GM19328 (cell line): ENCODE measurements at regions not wholly inside any gene's neighbourhood (a gene's known extent, or its start where the extent isn't known, plus 50 kb on each side); places are given as distances from the start of the nearest gene placed in this dataset.

Experiments
- ATAC-seq: cut with Tn5 transposase; IDR thresholded peaks from one replicate; pipeline ENCODE4 v1.9.1; 2021; ENCODE audit warnings: mild to moderate bottlenecking, moderate library complexity; ENCODE audit not compliant: unreplicated experiment

DNA sequence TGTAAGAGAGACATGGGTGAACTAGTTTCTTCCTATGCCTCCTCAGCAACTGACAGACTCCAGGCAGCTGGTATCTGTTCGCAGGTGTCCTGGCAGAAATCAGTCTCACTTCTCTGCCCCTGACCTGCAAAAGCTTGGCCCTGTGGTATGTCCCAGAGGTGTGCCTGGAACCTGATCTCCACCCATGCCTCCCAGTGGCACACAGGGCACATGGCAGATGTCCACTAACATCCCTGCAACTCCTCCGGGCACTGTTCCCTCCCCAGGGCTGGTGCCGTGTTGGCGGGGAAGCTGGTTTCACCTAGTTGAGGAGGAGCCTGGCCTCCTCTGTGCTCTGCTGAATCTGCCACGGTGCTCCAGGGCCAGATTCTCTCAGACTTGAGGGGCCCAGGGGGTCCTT lies 123.3 kb upstream of the GGTLC1 start:
- ATAC-seq: no peak

DNA sequence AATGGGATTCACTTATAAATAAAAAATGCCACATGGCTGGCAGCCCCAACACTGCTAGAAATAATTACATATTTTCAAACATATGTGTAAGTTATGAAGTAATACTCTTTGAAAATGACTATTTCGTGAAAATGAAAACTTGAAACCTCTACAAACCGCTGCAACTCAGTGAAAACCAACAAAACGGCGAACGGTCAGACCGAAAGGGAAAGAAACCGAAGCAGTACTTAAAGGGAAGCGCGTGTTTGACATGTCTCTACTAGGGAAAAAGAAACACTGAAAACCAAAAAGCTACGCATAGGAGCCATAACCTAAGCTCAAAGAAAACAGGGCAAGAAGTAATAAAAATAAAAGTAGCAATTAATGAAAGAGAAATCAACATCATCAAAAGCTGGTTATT lies 121.0 kb upstream of the GGTLC1 start:
- peak; percentile 42 for ATAC-seq

DNA sequence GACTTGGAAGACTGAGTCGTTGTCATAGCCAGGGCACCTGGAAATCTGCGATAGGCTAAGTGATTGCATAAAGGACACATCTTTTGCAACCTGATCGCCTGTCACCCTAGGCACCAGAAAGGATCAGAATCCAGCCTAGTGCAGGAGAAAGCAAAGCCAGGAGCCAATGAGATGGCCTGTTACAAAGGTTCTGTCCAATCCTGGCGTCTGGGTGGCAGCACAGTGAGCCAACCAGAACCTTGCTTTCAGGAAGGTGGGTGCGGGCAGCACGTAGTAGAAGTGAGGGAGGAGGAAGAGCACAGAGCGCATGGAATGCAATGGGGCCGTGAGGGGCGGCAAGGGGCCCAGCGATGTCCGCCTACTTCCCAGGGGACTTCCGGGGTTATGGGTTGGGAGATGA lies 120.4 kb upstream of the GGTLC1 start:
- ATAC-seq: peak; percentile 60

DNA sequence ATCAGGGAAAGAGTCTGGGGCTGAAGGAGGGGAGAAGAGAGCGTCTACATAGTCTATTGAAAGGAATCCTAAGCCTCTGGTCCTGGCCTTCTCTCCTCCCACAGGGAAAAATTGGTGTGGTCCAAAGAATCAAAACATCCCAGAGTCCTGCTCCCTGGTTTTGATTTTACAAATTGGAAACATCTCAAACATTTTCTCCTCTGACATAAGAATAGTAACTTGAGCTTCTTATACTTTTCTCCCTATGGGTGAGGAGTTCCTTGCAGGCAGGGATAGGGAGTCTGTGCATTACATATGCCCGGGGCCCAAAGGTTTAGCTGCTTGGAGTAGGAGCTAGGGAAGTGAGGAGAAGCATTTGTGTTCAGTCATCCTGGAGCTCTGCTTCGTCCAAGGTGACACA lies 120.0 kb upstream of the GGTLC1 start:
- ATAC-seq: no peak

DNA sequence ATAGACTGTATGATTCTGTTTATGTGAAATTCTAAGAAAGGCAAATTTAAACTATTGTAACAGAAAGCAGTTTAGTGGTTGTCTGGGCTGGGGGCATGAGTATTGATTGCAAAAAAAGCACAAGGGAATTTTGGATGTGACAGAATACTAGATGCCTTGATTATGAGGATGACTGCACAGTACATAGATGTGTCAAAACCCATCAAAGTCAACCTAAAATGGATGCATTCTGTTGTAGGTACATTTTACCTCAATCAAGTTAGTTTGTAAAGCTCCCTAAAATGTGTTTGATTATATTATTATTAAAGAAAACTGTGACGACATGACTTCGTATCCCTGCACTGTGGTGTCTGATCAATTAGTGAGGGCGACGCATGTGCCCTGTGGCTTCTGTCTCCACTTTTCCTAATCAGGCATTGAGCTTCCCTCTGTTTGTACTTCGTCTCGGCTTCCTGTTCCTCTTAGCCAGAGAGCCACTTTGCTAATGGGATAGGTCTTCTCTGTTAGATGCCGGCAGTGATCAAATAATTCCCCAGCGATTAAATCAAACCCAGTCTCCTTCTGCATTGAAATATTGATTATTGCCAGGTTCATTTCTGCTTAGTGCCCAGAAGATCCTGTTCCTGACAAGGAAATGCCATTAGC lies 118.3 kb upstream of the GGTLC1 start:
- no peak for ATAC-seq

DNA sequence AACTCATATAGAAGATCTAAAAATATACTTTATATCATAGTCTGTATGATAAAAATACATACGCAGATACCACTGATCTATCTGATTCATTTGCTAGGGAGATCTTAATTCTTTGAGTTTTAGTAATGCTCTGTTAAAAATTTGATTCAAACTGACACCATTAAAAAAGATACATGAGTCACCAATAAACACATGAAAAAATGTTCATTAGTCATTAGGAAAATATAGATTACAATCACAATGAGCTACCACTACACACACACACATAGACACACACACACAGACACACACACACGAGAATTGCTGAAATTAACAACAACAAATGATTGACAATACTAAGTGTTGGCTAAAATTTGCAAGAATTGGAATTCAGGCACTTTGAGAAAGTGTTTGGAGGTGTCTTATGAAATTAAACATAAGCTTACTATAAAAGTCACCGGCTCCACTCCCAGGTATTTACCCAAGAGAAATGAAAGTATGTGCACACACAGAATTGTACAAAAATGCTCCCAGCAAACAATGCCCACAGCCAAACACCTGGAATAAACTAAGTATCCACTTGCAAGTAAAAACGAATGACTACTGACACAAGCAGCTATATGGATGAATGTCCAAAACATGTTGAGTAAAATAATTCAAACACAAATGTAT lies 117.7 kb upstream of the GGTLC1 start:
- no peak for ATAC-seq

DNA sequence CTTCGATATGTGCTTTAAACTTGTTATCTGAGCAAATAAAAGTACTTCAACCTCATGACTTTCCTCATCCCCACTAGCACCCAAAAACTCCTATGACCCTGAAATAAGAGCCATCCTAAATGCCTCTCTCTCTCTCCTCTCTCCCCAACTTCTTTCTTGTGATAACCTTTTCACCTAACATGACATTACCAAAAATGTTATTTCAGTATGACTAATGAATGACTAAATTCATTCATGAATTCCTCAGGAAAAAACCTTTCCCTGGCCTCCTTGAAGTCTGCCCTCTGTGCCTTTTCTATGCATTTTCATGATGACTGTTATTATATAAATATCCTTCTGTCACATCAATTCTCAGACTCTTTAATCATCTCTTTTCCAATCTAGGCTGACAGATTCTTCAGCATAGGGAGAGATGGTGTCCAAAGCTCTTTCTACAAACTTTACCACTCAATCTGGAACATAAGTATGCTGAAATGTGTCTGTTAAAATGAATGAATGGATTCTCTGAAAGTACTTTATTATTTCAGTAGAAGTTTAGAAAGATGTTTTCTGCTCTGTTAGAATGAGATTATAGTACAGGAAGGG lies 114.3 kb upstream of the GGTLC1 start:
- no peak for ATAC-seq

DNA sequence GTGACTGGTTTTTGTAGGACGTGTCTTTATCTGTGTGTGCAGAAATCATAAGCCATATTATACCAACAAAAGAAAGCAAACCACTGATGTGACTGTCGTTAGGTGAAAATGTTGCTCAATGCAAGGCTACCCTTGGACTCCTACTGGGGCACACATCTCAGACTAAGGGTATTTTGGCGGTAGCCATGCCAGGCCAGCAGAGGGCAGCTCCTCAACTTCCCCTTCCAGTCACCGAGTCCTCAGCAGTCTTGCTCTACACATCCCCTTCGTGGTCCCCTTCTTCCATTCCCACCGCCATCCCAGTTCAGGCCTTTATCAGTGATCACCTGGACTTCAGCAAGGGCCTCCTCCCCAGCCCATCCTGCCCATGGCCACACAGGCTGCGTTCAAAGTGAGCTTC lies 113.7 kb upstream of the GGTLC1 start:
- ATAC-seq: no peak

DNA sequence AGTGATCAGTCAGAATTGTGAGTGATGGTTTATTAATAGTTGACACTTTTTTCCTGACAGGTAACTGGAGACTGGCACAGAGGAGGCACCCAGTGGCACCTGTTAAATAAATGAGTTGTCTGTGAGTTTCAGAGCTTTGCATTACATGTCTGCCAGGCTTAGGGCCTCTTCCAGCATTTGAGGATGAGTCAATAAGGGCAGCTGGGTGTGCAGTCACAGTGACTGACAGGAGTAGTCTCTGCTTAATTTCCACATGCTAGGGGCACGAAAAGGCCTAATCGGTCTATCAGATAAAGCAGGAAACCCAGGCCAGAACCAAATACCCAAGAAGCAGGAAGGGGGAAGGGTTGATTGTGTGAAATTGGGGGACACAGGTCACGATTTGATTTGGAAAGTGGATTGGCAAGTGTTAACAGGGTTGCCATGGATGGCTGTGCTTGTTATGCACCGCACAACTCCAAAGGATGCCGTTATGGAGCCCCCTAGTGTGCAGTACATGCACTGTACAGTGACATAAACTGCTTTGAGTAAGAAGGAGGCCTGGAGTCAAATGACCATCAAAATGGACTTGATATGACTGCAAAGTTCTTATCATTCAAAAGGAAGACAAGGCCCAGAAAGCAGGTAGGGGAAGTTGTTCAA lies 111.9 kb upstream of the GGTLC1 start:
- ATAC-seq: peak; percentile 62

DNA sequence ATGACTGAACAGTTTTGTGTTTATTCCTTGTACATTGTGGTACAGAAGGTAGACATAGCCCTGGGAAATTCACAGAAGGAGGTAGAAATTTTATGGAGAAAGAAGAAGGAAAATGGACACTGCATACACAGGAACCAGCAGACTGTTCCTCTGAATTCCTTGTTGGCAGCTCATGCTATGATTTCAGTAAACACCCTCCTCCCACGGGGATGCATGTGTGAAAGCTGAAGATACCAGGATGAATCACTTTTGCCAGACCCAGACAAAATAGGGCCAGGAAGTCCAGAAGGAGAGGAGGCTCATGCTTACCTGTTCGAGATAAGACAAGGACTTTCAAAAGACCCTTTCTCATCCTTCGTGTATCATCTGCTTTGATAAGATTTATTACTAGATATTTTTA lies 110.3 kb upstream of the GGTLC1 start:
- no peak for ATAC-seq

DNA sequence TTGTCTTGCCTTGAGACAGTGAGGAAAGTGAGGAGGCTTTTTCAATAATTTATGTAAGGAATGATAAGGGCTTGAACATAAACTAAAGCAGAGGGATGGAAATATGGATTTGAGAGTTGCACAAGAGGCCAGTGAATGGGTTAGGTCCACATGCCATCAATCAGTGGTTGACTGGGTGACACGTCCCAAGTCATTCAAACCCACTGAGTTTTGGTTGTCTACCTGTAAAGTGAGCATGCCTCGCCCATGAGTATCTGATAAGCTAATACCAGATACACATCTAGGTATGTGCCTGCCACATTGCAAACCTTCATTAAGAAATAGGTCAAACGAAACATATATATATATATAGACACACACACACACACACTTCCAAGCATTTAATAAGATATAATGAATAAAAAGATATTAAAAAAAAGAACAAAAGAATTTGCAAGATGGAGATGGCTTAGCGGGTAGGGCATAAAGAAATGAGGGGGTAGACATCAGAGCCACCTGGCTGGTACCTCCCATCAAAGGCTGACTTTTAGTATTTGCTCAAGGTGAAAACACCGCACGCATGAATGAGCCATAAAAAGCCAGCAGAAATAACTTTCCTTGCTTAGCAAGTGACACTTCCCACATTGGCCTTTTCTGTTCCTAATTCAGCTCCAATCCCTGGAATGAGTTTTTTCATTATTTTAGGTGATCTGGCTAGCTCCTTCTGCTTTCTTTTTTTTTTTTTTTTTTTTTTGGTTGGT lies 109.1 kb upstream of the GGTLC1 start:
- ATAC-seq: no peak

DNA sequence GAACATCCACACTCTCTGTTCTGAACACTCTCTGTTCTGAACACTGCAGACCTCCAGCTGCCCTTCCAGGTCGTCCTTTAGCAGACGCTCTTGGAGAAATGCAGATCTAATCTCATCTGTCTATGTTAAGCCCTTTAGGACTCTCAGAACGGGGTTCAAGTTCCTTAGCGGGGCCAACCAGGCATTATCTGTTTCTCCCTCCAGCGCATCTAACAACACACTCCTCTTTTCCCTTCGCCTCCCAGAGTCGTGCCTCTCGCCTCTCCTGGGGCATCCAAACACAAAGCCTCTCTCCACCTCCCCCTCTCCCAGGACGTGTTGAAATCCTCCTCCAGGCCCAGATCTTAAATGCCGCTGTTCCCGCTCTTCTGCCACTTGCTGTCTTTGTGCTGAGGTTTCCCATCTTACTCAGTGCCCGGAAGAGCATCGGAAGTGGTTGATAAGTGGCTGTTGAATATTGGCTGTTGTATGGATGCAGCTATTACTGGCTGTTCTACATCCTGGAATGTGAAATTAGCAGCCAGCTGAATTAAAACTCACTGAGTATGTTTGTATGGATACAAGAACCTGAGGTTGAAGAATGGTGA lies 108.4 kb upstream of the GGTLC1 start:
- ATAC-seq: no peak

DNA sequence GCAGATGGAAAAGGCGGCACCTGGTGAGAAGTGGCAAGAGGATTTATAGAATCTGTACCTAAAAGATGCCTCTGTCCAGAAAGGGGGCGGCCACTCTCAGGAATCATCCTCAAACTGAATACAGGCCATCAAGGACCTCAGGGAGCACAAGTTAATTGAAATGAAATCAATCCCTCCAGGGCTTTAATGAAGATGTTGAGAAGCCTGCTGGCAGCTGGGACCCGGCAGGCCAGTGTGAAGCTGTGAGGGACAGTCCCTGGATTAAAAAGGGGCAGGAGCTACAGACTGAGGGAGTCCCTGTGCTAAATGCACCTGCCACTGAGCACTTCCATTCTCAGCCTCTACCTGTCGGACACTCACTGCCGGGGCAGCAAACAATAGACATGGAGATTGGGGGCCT lies 107.7 kb upstream of the GGTLC1 start:
- no peak for ATAC-seq

DNA sequence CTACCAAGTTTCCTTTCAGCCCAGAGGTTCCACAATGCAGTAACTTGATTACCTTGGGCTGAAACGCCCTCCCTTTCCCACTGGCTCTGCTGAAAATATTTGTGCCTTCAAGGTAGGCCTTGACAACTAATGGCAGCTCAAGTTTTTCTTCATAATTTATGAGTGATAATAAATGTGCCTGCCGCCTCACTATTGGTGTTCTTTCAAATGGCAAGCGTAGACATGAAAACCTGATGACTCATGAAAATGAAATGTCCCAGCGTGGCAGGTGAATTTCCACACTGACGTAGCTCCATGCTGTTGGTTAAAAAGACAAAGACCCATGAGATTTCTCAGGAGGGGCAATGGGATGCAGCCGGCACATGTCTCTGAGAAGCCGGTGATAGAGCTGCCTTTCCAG lies 107.2 kb upstream of the GGTLC1 start:
- no peak for ATAC-seq

DNA sequence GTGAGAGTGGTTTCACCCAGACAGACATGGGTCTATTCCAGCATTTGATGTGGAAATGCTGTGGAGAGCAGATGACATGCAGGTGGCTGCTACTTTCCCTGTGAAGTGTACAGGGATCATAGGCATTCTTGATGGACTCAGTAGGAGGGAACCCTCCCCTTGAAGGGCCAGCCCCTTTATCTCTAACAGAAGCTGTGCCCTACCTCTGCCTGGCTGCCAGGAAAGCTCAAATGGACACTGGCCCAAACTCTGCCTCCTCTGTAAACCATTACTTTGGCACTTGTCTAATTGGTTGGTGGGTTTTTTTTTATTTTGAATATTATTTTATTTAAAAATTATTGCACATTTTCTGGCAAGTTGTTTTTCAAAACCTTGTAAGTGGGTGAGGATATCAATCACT lies 106.7 kb upstream of the GGTLC1 start:
- no peak for ATAC-seq

DNA sequence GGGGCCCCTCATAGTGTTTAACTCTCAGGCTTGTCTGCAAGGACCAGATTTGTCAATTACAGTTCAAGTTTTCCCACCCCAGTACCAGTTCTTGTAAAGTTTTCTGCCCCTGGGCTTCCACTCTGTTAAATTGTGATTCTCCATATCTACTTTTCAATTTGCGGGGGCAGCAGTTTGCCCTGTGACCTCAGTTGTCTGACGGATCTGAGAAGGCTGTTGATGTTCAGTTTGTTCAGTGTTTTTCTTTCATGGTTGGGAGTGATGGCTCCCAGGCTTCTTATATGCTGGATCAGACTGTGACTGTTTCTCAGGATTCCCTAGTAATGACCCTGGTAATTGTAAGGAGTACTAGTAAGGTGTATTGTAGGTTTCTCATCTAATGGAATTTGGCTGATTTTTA lies 101.0 kb upstream of the GGTLC1 start:
- ATAC-seq: no peak

DNA sequence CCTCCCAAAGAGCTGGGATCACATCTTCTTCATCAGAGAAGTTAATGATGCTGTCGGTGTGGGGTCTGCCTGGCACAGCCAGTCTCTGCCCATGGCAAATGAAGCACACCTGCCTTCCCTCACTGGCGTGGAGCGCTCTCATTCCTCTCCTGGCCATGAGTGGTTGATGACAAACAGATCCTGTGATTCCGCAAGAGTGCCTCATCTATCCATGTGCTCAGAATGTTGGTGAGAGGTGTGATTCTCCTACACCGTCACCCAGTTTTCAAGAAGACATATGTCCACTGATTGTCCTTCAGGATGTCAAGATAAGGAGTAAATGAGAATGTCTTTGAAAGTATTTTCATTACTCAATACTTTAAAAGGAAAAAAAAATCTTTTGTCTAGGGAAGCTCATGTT lies 97.5 kb upstream of the GGTLC1 start:
- no peak for ATAC-seq

DNA sequence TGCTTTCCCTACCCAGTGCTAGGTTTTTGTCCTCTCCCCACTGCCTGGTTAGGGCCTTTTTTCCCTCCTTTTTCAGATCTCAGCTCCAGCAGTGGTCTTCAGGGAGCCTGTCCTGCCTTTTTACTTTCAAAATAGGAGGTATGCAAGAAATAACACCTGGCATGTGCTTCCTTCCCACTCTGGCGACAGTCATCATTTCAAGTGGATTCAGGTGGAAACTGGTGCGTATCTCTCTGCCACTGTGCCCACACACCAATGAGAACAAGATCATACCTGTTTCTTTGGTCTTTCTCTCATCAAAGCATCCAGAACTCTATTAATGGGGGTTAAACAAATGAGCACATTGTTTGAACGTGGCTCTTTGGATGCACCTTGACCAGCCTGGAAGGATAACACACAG lies 95.7 kb upstream of the GGTLC1 start:
- ATAC-seq: no peak

DNA sequence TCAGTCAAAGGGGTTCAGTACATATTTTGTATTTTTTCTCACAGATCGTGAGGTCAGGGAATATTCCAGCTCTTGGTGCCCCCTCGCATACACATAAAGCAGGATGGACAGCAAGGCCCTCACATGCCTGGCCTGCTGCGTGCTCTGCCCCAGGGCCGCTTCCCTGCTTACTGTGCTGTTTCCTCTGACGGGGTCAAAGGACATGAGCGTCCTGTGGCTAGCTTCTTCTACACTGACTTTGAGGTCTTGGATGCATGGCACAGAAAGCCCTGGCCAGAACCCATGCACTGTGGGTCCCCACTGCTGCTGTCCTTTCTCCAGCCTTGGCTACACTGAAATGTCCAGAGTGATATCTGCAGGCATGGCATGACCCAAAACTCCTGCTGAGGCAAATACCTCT lies 92.5 kb upstream of the GGTLC1 start:
- no peak for ATAC-seq

DNA sequence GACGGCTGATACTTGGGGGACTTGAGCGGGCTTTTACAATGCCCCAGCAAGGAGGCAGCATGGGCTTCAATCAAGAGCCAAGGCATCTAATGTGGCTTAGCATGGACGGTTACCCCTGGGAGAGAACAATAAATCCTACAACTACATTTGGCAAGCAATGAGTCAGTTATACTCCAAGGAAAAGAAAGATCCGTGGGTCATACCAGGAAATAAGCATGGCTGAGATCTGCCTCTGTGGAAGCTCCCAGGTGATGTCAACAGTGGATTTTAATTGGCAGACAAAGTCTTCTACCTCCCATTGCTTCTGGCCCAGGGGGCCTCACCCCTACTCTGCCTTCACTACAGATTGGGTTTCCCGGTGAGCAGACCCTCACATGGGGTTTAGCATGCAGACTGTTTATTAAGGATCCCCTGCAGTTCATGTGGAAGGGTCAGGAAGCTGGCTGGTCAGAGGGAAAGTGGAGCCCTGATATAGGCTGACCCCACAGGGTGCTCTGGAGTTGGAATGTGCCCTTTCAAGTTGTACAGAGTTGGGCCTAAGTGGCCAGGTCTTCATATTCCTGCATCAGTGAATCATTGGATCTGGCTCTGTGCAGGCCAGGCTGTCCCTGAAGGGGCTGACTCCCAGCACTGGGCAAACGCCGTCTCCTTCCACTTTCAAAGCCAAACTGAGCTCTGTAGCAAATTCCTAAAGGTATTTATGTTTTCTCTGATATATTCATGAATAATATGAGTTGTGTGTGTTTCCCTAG lies 91.3 kb upstream of the GGTLC1 start:
- ATAC-seq: no peak
